Natural killer cell treated with Interleukin-12 subunit alpha and Interleukin-12 subunit beta and Interleukin-15 and Interleukin-18, amount 100 ng/mL, for 72 hours (primary cell): ENCODE measurements at regions not wholly inside any gene's neighbourhood (a gene's known extent, or its start where the extent isn't known, plus 50 kb on each side); places are given as distances from the start of the nearest gene placed in this dataset.

ENCODE experiments used
- ATAC-seq, 2 donors: fragments of 150-1000 bp; cut with Tn5 transposase in 1 of 2; sonication (Bioruptor Pico), chemical (Tn5 transposase) in 1 of 2; 2 replicates each; pipeline ENCODE4 v1.10.0; 2021
- DNase-seq: peaks from one replicate; pipeline ENCODE4 v3.0.0; 2022; ENCODE audit warnings: low spot score
- H3K27ac Mint-ChIP-seq, 2 donors: 1 replicate in 1 of 2; 2 replicates in 1 of 2; pipeline ENCODE4 v1.8.0; 2022; ENCODE audit warnings: mixed read lengths in 2 of 2, mild to moderate bottlenecking in 1 of 2, moderate library complexity in 1 of 2
- H3K27me3 Mint-ChIP-seq, 2 donors: 1 replicate in 1 of 2; 2 replicates in 1 of 2; pipeline ENCODE4 v1.8.0; 2022; ENCODE audit warnings: mixed read lengths in 2 of 2
- H3K36me3 Mint-ChIP-seq: one replicate; pipeline ENCODE4 v1.8.0; 2022; ENCODE audit warnings: mixed read lengths
- H3K4me1 Mint-ChIP-seq, 2 donors: 1 replicate in 1 of 2; 2 replicates in 1 of 2; pipeline ENCODE4 v1.8.0; 2022; ENCODE audit warnings: low read depth in 2 of 2, mixed read lengths in 2 of 2, mild to moderate bottlenecking in 1 of 2
- H3K4me3 Mint-ChIP-seq: one replicate; pipeline ENCODE4 v1.8.0; 2022; ENCODE audit warnings: mixed read lengths
- H3K9me3 Mint-ChIP-seq: 2 replicates; pipeline ENCODE4 v1.8.0; 2022; ENCODE audit warnings: mixed read lengths

GRCh38 chr3:74346896-74347295 is 267.6 kb downstream of the CNTN3 start:
- no peak overlapping the region for H3K4me3 Mint-ChIP-seq
- ATAC-seq = no peak
- no peaks in the 10 kb centered on the region for H3K4me1 Mint-ChIP-seq
- H3K9me3 Mint-ChIP-seq = peaks cover 9% of the 10 kb centered on the region
- DNase-seq = no peak
- H3K27ac Mint-ChIP-seq = no peak overlapping the region
- no peaks in the 10 kb centered on the region for H3K36me3 Mint-ChIP-seq
- no peaks in the 10 kb centered on the region for H3K27me3 Mint-ChIP-seq

- ATAC-seq (no peak), DNase-seq (no peak)
- H3K4me1 Mint-ChIP-seq = no peaks in the 10 kb centered on the region
- no peak overlapping the region for H3K27ac Mint-ChIP-seq
- no peaks in the 10 kb centered on the region for H3K27me3 Mint-ChIP-seq
- H3K9me3 Mint-ChIP-seq = peaks cover 9% of the 10 kb centered on the region
- no peak overlapping the region for H3K4me3 Mint-ChIP-seq
- no peaks in the 10 kb centered on the region for H3K36me3 Mint-ChIP-seq
Measured at GRCh38 chr3:74345701-74346100, 268.8 kb downstream of the CNTN3 start.

GRCh38 chr3:74344865-74345440 is 269.5 kb downstream of the CNTN3 start:
- Mint-ChIP-seq H3K36me3 (no peaks in the 10 kb centered on the region), H3K9me3 (peaks cover 13% of the 10 kb centered on the region), H3K4me1 (no peaks in the 10 kb centered on the region), H3K4me3 (no peak overlapping the region), H3K27me3 (no peaks in the 10 kb centered on the region), H3K27ac (no peak overlapping the region)
- no peak for DNase-seq
- ATAC-seq = no peak

GRCh38 chr3:74343391-74343790 is 271.1 kb downstream of the CNTN3 start:
- Mint-ChIP-seq H3K27me3 (no peaks in the 10 kb centered on the region), H3K9me3 (peaks cover 21% of the 10 kb centered on the region), H3K36me3 (no peaks in the 10 kb centered on the region), H3K4me1 (no peaks in the 10 kb centered on the region), H3K4me3 (no peak overlapping the region), H3K27ac (no peak overlapping the region)
- ATAC-seq = no peak
- no peak for DNase-seq

- Mint-ChIP-seq H3K27ac (no peak overlapping the region), H3K9me3 (peaks cover 22% of the 10 kb centered on the region), H3K36me3 (no peaks in the 10 kb centered on the region), H3K27me3 (no peaks in the 10 kb centered on the region), H3K4me1 (no peaks in the 10 kb centered on the region), H3K4me3 (no peak overlapping the region)
- DNase-seq (no peak), ATAC-seq (no peak)
Measured at GRCh38 chr3:74338998-74339397, 275.5 kb downstream of the CNTN3 start.

- Mint-ChIP-seq H3K4me1 (no peaks in the 10 kb centered on the region), H3K27ac (no peak overlapping the region), H3K9me3 (peaks cover 15% of the 10 kb centered on the region), H3K4me3 (no peak overlapping the region), H3K36me3 (no peaks in the 10 kb centered on the region), H3K27me3 (no peaks in the 10 kb centered on the region)
- DNase-seq (no peak), ATAC-seq (no peak)
Measured at GRCh38 chr3:74332165-74332564, 282.3 kb downstream of the CNTN3 start.

GRCh38 chr3:74331711-74332110 is 282.7 kb downstream of the CNTN3 start:
- Mint-ChIP-seq H3K4me1 (no peaks in the 10 kb centered on the region), H3K9me3 (peaks cover 15% of the 10 kb centered on the region), H3K36me3 (no peaks in the 10 kb centered on the region), H3K27ac (no peak overlapping the region), H3K27me3 (no peaks in the 10 kb centered on the region), H3K4me3 (no peak overlapping the region)
- DNase-seq = no peak
- no peak for ATAC-seq

GRCh38 chr3:74329096-74329495 is 285.4 kb downstream of the CNTN3 start:
- H3K27ac Mint-ChIP-seq = no peak overlapping the region

GRCh38 chr3:74328435-74328834 is 286.0 kb downstream of the CNTN3 start:
- Mint-ChIP-seq H3K36me3 (no peaks in the 10 kb centered on the region), H3K9me3 (peaks cover 6% of the 10 kb centered on the region), H3K27me3 (no peaks in the 10 kb centered on the region), H3K4me3 (no peak overlapping the region), H3K4me1 (no peaks in the 10 kb centered on the region), H3K27ac (no peak overlapping the region)
- ATAC-seq (no peak), DNase-seq (no peak)

More at GRCh38 chr3:74329096-74329495, 285.4 kb downstream of the CNTN3 start:
- Mint-ChIP-seq H3K4me3 (no peak overlapping the region), H3K9me3 (peaks cover 7% of the 10 kb centered on the region), H3K36me3 (no peaks in the 10 kb centered on the region), H3K27me3 (no peaks in the 10 kb centered on the region), H3K4me1 (no peaks in the 10 kb centered on the region)
- no peak for ATAC-seq
- DNase-seq = no peak

- peaks cover 21% of the 10 kb centered on the region for H3K9me3 Mint-ChIP-seq
- H3K27me3 Mint-ChIP-seq = no peaks in the 10 kb centered on the region
- ATAC-seq (no peak), DNase-seq (no peak)
- H3K4me1 Mint-ChIP-seq = no peaks in the 10 kb centered on the region
- no peak overlapping the region for H3K27ac Mint-ChIP-seq
- H3K4me3 Mint-ChIP-seq = no peak overlapping the region
- peaks cover 13% of the 10 kb centered on the region for H3K36me3 Mint-ChIP-seq
Measured at GRCh38 chr3:74315291-74315690, 299.2 kb downstream of the CNTN3 start.

- no peak overlapping the region for H3K27ac Mint-ChIP-seq
- no peaks in the 10 kb centered on the region for H3K27me3 Mint-ChIP-seq
- no peak overlapping the region for H3K4me3 Mint-ChIP-seq
- H3K9me3 Mint-ChIP-seq = peaks cover 21% of the 10 kb centered on the region
- ATAC-seq (no peak), DNase-seq (no peak)
- no peaks in the 10 kb centered on the region for H3K4me1 Mint-ChIP-seq
- peaks cover 13% of the 10 kb centered on the region for H3K36me3 Mint-ChIP-seq
Measured at GRCh38 chr3:74314696-74315095, 299.8 kb downstream of the CNTN3 start.

GRCh38 chr3:74309716-74310115 is 304.7 kb downstream of the CNTN3 start:
- no peaks in the 10 kb centered on the region for H3K4me1 Mint-ChIP-seq
- H3K36me3 Mint-ChIP-seq = peaks cover 4% of the 10 kb centered on the region
- DNase-seq (no peak), ATAC-seq (no peak)
- H3K27me3 Mint-ChIP-seq = no peaks in the 10 kb centered on the region
- no peak overlapping the region for H3K27ac Mint-ChIP-seq
- no peak overlapping the region for H3K4me3 Mint-ChIP-seq
- H3K9me3 Mint-ChIP-seq = peaks cover 14% of the 10 kb centered on the region

GRCh38 chr3:74304424-74304823 is 310.0 kb downstream of the CNTN3 start:
- Mint-ChIP-seq H3K9me3 (peaks cover 9% of the 10 kb centered on the region), H3K4me3 (no peak overlapping the region), H3K27me3 (no peaks in the 10 kb centered on the region), H3K27ac (no peak overlapping the region), H3K4me1 (no peaks in the 10 kb centered on the region), H3K36me3 (no peaks in the 10 kb centered on the region)
- ATAC-seq (no peak), DNase-seq (no peak)

- Mint-ChIP-seq H3K4me3 (no peak overlapping the region), H3K9me3 (peaks cover 9% of the 10 kb centered on the region), H3K27me3 (no peaks in the 10 kb centered on the region), H3K4me1 (no peaks in the 10 kb centered on the region), H3K36me3 (no peaks in the 10 kb centered on the region), H3K27ac (no peak overlapping the region)
- DNase-seq (no peak), ATAC-seq (no peak)
Measured at GRCh38 chr3:74303711-74304110, 310.7 kb downstream of the CNTN3 start.

GRCh38 chr3:74302969-74303368 is 311.5 kb downstream of the CNTN3 start:
- H3K27me3 Mint-ChIP-seq = no peaks in the 10 kb centered on the region
- ATAC-seq (no peak), DNase-seq (no peak)
- no peaks in the 10 kb centered on the region for H3K4me1 Mint-ChIP-seq
- H3K9me3 Mint-ChIP-seq = peaks cover 9% of the 10 kb centered on the region
- no peak overlapping the region for H3K4me3 Mint-ChIP-seq
- H3K27ac Mint-ChIP-seq = no peak overlapping the region
- peaks cover 2% of the 10 kb centered on the region for H3K36me3 Mint-ChIP-seq
